ENCODE measurements at regions not wholly inside any gene's neighbourhood (a gene's known extent, or its start where the extent isn't known, plus 50 kb on each side); places are given as distances from the start of the nearest gene placed in this dataset.

GRCh38 chr16:86165479-86165878 lies 266.5 kb downstream of the IRF8 start:
- TF ChIP-seq POLR2A (IDR thresholded peaks at IDR 0.05; ENCODE audit: extremely low read depth, insufficient read length) (no peak), MAX (IDR thresholded peaks at IDR 0.05; ENCODE audit: low read depth, low read length) (no peak), MYC (IDR thresholded peaks at IDR 0.05; ENCODE audit: low read depth, low read length) (no peak)
- TF ChIP-seq, protein P1, sequence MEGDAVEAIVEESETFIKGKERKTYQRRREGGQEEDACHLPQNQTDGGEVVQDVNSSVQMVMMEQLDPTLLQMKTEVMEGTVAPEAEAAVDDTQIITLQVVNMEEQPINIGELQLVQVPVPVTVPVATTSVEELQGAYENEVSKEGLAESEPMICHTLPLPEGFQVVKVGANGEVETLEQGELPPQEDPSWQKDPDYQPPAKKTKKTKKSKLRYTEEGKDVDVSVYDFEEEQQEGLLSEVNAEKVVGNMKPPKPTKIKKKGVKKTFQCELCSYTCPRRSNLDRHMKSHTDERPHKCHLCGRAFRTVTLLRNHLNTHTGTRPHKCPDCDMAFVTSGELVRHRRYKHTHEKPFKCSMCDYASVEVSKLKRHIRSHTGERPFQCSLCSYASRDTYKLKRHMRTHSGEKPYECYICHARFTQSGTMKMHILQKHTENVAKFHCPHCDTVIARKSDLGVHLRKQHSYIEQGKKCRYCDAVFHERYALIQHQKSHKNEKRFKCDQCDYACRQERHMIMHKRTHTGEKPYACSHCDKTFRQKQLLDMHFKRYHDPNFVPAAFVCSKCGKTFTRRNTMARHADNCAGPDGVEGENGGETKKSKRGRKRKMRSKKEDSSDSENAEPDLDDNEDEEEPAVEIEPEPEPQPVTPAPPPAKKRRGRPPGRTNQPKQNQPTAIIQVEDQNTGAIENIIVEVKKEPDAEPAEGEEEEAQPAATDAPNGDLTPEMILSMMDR (IDR thresholded peaks at IDR 0.05; ENCODE audit: low read depth, low read length), result no peak
